ENCODE measurements at regions not wholly inside any gene's neighbourhood (a gene's known extent, or its start where the extent isn't known, plus 50 kb on each side); places are given as distances from the start of the nearest gene placed in this dataset.
"Not testable (repeated sequence)": the region's sequence is repeated elsewhere in the genome, so short reads cannot be mapped to it uniquely, and the experiment has no call there.

GRCh38 chr2:2472881-2473280 lies 141.8 kb upstream of the MYT1L start:
- no peak for DNase-seq (ENCODE audit: extremely low read depth in 1 of 2, low read depth in 1 of 2)

- no peak for DNase-seq (ENCODE audit: extremely low read depth in 1 of 2, low read depth in 1 of 2)
Measured at GRCh38 chr2:2472044-2472443, 141.0 kb upstream of the MYT1L start.

DNA sequence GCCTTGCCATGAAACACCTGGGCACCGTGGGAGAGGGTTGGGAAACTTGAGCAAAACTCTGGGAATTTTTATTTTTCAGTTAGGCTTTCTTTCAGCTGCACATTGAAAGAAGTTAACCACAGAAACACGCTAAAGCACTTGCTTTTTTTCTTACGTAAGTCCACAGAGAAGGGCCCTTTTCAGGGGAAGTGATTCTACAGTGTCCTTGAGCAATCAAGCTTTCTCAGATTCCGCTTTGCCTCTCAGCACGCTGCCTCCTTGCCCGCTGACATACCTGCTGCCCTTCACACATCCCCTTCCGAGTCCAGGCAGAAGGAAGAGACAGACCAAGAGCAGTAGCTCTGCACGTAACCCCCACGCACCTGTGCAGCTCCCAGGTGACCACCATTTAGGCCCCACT lies 135.5 kb upstream of the MYT1L start:
- no peak for DNase-seq (ENCODE audit: extremely low read depth in 1 of 2, low read depth in 1 of 2)

DNA sequence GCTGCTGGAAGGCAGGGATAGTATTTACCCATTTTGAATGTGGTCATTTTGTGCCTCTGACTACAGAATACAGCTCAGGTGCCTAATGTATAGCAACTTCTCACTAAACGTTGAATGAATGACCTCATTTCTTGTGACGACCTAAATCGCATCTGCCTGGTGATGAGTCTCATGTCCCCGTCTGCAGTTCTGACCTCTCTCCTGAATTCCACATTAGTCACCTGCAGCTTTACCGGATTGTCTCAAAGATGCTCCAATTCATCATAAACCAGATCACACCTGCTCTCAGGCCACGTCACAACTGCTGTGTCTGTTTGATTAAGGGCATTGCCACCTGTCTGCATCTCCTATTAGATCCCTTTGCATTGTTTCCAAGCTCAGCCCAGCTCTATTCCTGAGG lies 133.6 kb upstream of the MYT1L start:
- no peak for DNase-seq (ENCODE audit: extremely low read depth in 1 of 2, low read depth in 1 of 2)

- DNase-seq (ENCODE audit: extremely low read depth in 1 of 2, low read depth in 1 of 2), result no peak
Measured at GRCh38 chr2:2464094-2464493, 133.0 kb upstream of the MYT1L start.

GRCh38 chr2:2456721-2457120 lies 125.6 kb upstream of the MYT1L start:
- DNase-seq (ENCODE audit: extremely low read depth in 1 of 2, low read depth in 1 of 2), result no peak

- DNase-seq (ENCODE audit: extremely low read depth in 1 of 2, low read depth in 1 of 2), result no peak
Measured at GRCh38 chr2:2455151-2455550, 124.1 kb upstream of the MYT1L start.

GRCh38 chr2:2452961-2453360 lies 121.9 kb upstream of the MYT1L start:
- no peak for DNase-seq (ENCODE audit: extremely low read depth in 1 of 2, low read depth in 1 of 2)

DNA sequence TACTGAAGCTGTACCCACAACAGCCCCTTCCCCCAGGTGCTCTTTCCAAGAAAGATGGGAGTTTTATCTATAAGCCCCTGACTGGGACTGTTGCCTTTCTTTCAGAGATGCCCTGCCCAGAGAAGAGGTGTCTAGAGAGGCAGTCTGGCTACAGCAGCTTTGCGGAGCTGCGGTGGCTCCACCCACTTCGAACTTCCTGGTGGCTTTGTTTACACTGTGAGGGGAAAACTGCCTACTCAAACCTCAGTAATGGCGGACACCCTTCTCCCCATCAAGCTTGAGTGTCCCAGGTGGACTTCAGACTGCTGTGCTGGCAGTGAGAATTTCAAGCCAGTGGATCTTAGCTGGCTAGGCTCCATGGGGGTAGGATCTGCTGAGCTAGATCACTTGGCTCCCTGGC lies 120.2 kb upstream of the MYT1L start:
- DNase-seq (ENCODE audit: extremely low read depth in 1 of 2, low read depth in 1 of 2), result not testable (repeated sequence)

GRCh38 chr2:2448178-2448577 lies 117.1 kb upstream of the MYT1L start:
- DNase-seq (ENCODE audit: extremely low read depth in 1 of 2, low read depth in 1 of 2), result no peak

GRCh38 chr2:2422621-2423020 lies 91.5 kb upstream of the MYT1L start:
- DNase-seq (ENCODE audit: extremely low read depth in 1 of 2, low read depth in 1 of 2), result no peak

GRCh38 chr2:2413525-2413924 lies 82.5 kb upstream of the MYT1L start:
- DNase-seq (ENCODE audit: extremely low read depth in 1 of 2, low read depth in 1 of 2), result no peak

DNA sequence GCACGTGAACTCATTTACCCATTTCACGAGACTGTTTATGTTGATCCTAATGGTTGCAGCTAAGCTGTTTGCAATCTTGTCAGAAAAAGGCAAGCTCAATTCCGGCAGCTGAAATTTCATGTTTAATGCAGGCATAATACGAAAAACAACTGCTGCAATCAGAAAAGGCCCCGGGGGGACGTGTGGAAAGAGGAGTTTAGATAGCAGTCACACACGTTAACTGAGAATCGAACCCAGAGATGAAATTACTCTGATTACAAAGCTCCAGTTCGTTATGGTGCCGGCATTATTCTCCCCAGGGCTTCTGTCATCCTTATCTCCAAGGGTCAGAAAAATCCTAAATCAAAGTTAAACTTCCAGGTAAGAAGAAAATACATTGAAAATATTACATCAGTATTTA lies 79.9 kb upstream of the MYT1L start:
- DNase-seq (ENCODE audit: extremely low read depth in 1 of 2, low read depth in 1 of 2), result no peak

DNA sequence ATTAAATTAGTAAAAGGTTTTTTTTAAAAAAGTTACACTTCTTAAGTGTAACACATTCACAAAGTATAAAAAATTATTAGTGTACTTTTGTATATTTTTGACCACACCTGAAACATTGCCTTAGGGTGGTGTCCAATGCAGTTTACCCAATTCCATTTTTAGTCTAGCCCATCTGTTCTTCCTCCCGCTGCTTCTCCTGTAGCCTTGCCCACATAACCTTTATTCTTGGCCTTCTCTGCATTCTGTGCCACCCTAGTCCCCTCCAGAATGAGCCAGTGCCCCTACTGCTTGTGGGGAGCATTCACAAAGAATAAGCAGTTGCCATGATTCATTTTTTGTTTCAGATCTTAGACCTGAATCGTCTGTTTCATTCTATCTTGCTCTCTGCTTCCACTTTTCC lies 78.4 kb upstream of the MYT1L start:
- DNase-seq (ENCODE audit: extremely low read depth in 1 of 2, low read depth in 1 of 2), result no peak

DNA sequence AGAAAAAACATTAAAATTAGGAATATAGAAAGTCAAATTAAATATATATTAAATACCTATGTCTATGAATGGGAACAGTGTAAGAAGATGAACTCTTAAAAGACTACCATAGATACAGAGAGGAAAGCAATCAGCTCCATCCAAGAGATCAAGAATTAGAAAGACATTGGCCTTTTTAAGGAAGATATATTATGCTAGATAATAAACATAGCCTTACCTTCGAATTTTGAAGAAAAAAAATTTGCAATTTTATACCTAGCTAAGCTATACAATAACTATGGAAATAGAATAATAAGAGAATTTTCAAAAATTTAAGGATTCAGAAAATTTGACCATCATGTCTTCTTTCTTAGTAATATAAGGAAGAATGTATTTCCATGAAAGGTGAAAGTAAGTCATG lies 74.7 kb upstream of the MYT1L start:
- no peak for DNase-seq (ENCODE audit: extremely low read depth in 1 of 2, low read depth in 1 of 2)

DNA sequence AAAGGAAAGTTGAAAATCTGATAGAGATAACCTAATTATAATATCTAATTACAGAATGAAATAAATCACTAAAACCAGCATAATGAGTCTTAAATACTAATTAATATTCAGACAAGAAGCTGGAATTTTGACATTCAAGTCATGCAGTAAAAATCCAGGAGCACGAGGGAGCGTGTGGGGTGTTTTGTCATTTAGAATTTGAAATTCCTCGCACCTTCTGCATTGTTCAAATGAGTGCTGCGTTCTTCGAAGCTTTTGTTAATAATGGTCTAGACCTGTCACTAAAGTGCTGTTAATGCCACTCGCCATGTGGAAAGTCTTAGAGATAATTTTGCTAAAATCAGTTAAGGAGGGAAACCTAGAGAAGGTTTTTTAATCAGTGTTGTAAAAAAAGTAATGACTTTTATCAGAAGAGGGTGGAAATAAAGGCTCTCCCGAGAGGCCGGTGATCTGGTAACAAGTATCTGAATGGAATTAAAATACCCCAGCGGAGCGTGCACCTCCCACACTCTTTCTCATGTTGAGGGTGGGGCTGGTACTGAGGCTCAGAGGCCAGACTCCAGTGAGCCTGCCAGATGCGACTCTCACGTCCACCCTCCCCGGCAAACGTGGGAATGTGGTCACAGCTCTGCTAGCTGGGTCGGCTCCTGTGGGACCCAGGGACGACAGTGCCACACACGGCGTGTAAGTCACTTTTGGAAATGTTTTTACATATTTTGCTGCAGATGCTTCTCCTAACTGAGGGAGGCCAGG lies 69.4 kb upstream of the MYT1L start:
- no peak for DNase-seq (ENCODE audit: extremely low read depth in 1 of 2, low read depth in 1 of 2)

DNA sequence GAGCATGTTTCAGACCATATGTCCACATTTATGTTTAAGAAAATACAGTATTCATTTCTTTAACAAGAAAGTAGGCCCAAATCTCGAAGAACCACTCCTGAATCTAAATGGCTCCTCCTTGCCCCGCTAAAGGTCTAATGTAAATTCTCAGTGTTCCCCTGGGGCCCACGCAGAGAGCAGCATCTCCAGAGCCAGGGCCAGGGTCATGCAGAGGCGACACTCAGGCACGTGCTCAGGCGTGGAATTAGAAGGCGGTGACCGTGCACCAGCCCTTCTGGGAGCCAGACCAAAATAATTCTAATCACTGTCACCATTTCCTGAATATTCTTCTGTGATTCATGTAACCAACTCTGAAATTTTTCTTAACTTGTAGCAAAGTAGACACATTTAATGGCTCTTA lies 68.3 kb upstream of the MYT1L start:
- no peak for DNase-seq (ENCODE audit: extremely low read depth in 1 of 2, low read depth in 1 of 2)

GRCh38 chr2:2392332-2392731 lies 61.3 kb upstream of the MYT1L start:
- DNase-seq (ENCODE audit: extremely low read depth in 1 of 2, low read depth in 1 of 2), result no peak

DNA sequence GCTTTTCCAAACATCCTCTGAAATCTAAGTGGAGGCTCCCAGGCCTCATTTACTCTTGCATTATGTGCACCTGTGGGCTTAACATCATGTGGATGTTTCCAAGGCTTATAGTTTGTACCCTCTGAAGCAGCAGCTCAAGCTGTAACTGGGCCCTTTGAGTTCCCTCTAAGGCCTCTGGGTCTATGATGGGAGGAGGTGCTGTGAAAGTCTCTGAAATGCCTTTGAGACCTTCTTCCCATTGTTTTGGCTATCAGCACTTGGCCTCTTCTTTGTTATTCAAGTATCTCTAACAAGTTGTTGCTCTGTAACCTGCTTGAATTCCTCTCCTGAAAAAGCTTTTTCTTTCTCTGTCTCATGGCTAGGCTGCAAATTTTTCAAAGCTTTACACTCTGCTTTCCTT lies 58.1 kb upstream of the MYT1L start:
- DNase-seq (ENCODE audit: extremely low read depth in 1 of 2, low read depth in 1 of 2), result no peak

Measured in activated CD8-positive, alpha-beta memory T cell treated with anti-CD3 and anti-CD28 coated beads for 1 hour (primary cell).